IPS DF 6.9 (cell line): ENCODE measurements at regions not wholly inside any gene's neighbourhood (a gene's known extent, or its start where the extent isn't known, plus 50 kb on each side); places are given as distances from the start of the nearest gene placed in this dataset.
"Not testable (repeated sequence)": the region's sequence is repeated elsewhere in the genome, so short reads cannot be mapped to it uniquely, and the experiment has no call there.

ENCODE experiments used
- DNase-seq: peaks from one replicate; pipeline ENCODE4 v3.0.0-alpha.2; 2013; ENCODE audit warnings: low read depth, low spot score
- H3K27ac ChIP-seq: one replicate; pipeline ENCODE4 v1.5.1; 2013; ENCODE audit warnings: low read length, control low read depth
- H3K27me3 ChIP-seq: 2 replicates; pipeline ENCODE4 v1.6.1; 2013; ENCODE audit warnings: mild to moderate bottlenecking, low read length; ENCODE audit not compliant: control insufficient read depth, insufficient read depth
- H3K36me3 ChIP-seq: 2 replicates; pipeline ENCODE4 v1.6.1; 2013; ENCODE audit warnings: low read length; ENCODE audit not compliant: control insufficient read depth, insufficient read depth
- H3K4me1 ChIP-seq: 2 replicates; pipeline ENCODE4 v1.6.1; 2013; ENCODE audit warnings: low read length; ENCODE audit not compliant: control insufficient read depth, insufficient read depth
- H3K4me3 ChIP-seq: 2 replicates; pipeline ENCODE4 v1.5.1; 2013; ENCODE audit warnings: mild to moderate bottlenecking, low read length
- H3K9me3 ChIP-seq: 2 replicates; pipeline ENCODE4 v1.6.1; 2013; ENCODE audit warnings: low read length, inconsistent platforms; ENCODE audit not compliant: control insufficient read depth, insufficient read depth
- WGBS: extraction: QIAGEN DNeasy Blood & Tissue Kit; methylation state at CpG from one replicate; pipeline ENCODE4 v1.1.7; 2013; ENCODE audit warnings: mixed read lengths, missing lambda C conversion rate; ENCODE audit not compliant: insufficient read length, insufficient coverage; 5-methylcytosine and 5-hydroxymethylcytosine counted together

GRCh38 chr9:106775960-106776359, 87.0 kb upstream of the ZNF462 start:
- H3K4me3 ChIP-seq: no peak overlapping the region
- no peaks in the 10 kb centered on the region for H3K27me3 ChIP-seq
- H3K4me1 ChIP-seq: no peaks in the 10 kb centered on the region
- no peaks in the 10 kb centered on the region for H3K9me3 ChIP-seq
- no peak for DNase-seq
- no peaks in the 10 kb centered on the region for H3K36me3 ChIP-seq
- H3K27ac ChIP-seq: no peak overlapping the region
- no CpG with 5 or more reads among the region's 3 CpGs for whole genome bisulfite sequencing

DNA sequence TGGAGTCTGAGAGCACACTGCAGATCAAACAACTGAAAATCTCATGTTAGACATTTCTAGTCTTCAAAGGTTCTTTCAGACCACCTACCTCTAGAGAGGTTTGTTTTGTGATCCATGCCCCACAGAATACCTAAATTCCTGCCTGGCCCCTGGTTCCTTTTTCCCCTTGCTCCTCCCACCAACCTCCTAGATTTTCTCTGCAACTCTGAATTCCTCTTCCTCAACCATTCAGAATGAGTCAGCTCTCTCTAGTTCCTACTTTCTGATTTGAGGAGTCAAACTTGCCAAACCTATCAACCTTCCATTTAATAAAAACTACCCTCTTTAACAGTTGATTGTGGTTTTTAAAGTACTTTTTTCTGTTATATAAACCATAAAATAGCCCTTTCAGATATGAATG, 83.2 kb upstream of the ZNF462 start:
- no peak for DNase-seq
- Histone ChIP-seq H3K36me3 (no peaks in the 10 kb centered on the region), H3K4me3 (no peak overlapping the region), H3K27ac (no peak overlapping the region), H3K4me1 (no peaks in the 10 kb centered on the region), H3K9me3 (no peaks in the 10 kb centered on the region), H3K27me3 (no peaks in the 10 kb centered on the region)

DNA sequence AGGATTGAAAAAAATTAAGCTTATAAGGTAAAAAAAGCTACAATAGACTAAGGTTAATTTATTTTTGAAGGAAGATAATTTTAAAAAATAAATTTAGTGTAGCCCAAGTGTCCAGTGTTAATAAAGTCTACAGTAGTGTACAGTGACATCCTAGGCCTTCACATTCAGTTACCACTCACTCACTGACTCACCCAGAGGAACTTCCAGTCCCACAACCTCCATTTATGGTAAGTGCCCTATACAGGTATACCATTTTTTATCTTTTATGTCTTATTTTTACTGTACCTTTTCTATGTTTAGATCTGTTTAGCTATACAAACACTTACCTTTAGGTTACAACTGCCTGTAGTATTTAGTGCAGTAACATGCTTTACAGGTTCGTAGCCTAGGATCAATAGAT, 79.8 kb upstream of the ZNF462 start:
- Histone ChIP-seq H3K4me3 (no peak overlapping the region), H3K27ac (no peak overlapping the region), H3K27me3 (no peaks in the 10 kb centered on the region), H3K4me1 (no peaks in the 10 kb centered on the region), H3K9me3 (no peaks in the 10 kb centered on the region), H3K36me3 (no peaks in the 10 kb centered on the region)
- no peak for DNase-seq
- no CpG with 5 or more reads among the region's 1 CpG for WGBS

DNA sequence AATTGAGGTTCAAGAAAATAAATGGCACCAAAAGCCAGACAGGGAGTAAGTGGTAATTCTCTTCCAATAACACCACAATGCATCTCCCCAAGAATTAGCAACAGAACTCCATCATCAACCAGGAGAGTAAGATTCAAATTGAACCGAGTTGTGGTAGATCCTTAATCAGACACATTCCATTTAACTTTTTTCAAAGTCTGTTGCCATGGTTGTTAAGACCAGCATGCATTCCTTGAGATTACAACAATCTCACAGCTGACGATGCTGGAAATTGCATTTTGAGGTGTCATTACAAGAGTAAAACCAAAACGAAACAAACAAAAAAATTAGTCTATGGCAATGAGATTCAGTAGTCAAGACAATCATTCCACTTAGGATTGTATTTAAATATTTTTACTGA, 78.9 kb upstream of the ZNF462 start:
- no peaks in the 10 kb centered on the region for H3K9me3 ChIP-seq
- no peak overlapping the region for H3K27ac ChIP-seq
- no peaks in the 10 kb centered on the region for H3K4me1 ChIP-seq
- no peak for DNase-seq
- no CpG with 5 or more reads among the region's 3 CpGs for WGBS
- no peaks in the 10 kb centered on the region for H3K36me3 ChIP-seq
- H3K4me3 ChIP-seq: no peak overlapping the region
- no peaks in the 10 kb centered on the region for H3K27me3 ChIP-seq

DNA sequence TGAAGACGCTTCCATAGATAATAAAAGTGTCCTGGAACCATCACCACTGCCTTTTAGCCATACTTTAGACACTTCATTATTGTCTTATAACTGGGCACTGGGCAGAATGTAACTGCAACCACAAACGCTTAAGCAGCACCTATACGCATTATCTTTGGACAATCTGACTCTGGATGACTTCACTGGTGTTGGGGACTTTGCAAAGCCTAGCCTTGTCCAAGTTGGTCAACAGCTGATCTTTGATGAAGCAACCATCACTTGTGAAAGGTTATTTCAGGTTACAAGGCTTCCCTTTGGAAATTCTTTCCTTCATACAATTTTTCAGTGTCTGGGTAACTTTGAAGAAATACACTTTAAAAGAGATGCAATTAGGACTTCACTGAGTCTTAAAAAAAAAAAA, 77.8 kb upstream of the ZNF462 start:
- Histone ChIP-seq H3K27ac (no peak overlapping the region), H3K36me3 (no peaks in the 10 kb centered on the region), H3K27me3 (no peaks in the 10 kb centered on the region), H3K4me3 (no peak overlapping the region), H3K9me3 (no peaks in the 10 kb centered on the region), H3K4me1 (no peaks in the 10 kb centered on the region)
- no peak for DNase-seq
- no CpG with 5 or more reads among the region's 3 CpGs for WGBS

- not testable (repeated sequence) for DNase-seq, H3K9me3 ChIP-seq, H3K27ac ChIP-seq, H3K27me3 ChIP-seq, H3K4me1 ChIP-seq, H3K36me3 ChIP-seq, H3K4me3 ChIP-seq
- WGBS: no CpG with 5 or more reads among the region's 2 CpGs
These were observed 74.9 kb upstream of the ZNF462 start for GRCh38 chr9:106788021-106788420.

DNA sequence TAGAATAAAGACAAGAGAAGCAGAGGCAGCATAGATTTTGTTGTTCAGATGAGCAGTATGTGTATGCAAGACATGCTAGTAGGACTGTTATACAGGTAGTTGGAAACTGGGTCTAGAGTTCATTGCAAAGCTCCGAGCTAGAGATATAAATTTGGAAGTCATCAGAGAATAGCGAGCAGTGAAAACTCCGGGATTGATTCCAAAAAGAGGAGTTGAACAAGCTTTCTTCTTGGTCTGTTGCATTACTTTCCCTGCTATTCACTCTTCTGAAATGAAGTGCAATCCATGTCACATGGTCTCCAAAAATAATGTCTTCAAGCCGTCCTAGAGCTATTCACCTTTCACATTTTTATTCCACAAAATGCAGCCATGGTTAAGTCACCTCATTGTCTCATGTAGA, 67.9 kb upstream of the ZNF462 start:
- no peak overlapping the region for H3K27ac ChIP-seq
- H3K4me1 ChIP-seq: no peaks in the 10 kb centered on the region
- no peaks in the 10 kb centered on the region for H3K27me3 ChIP-seq
- H3K9me3 ChIP-seq: no peaks in the 10 kb centered on the region
- H3K36me3 ChIP-seq: no peaks in the 10 kb centered on the region
- DNase-seq: no peak
- no CpG with 5 or more reads among the region's 4 CpGs for WGBS
- no peak overlapping the region for H3K4me3 ChIP-seq

DNA sequence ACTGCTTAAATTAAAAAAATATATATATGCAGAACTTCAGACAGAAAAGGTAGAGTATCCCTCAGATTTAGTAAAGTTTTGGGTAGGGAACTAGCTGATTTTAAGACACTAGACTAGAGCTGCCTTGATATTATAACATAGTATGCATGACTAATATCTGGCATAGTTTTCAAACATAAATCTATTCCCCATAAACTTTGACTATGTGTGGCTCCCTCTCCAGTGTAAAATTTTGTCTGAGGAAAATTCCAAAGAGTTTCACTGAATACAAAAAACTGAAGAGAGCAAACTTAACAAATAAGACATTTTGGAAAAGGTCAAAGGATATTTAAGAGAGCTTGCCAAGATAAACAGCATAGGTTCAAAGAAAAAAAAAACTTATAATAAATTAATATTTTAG, 66.2 kb upstream of the ZNF462 start:
- Histone ChIP-seq H3K27ac (no peak overlapping the region), H3K27me3 (no peaks in the 10 kb centered on the region), H3K9me3 (no peaks in the 10 kb centered on the region), H3K36me3 (no peaks in the 10 kb centered on the region), H3K4me1 (no peaks in the 10 kb centered on the region), H3K4me3 (no peak overlapping the region)
- DNase-seq: no peak

DNA sequence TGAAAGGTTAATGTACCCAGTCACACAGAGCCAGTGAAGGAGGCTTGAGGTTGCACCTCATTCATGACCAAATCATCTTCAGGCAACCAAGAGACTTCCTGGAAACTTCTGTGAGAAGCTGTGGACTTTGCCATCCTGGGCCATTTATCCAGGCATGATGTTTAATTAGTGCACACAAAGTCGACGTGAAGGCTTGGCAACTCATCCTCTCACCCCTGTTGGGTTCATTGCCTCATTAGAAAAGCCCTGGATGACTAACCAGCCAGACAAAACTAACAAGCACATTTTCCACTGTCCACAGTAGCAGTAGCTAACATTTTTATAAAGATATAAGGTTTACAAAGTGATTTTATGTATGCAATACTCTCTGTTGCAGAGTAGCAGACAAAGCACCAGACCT, 65.7 kb upstream of the ZNF462 start:
- Histone ChIP-seq H3K27ac (no peak overlapping the region), H3K36me3 (no peaks in the 10 kb centered on the region), H3K9me3 (no peaks in the 10 kb centered on the region), H3K27me3 (no peaks in the 10 kb centered on the region), H3K4me3 (no peak overlapping the region), H3K4me1 (no peaks in the 10 kb centered on the region)
- no peak for DNase-seq
- no CpG with 5 or more reads among the region's 2 CpGs for WGBS

DNA sequence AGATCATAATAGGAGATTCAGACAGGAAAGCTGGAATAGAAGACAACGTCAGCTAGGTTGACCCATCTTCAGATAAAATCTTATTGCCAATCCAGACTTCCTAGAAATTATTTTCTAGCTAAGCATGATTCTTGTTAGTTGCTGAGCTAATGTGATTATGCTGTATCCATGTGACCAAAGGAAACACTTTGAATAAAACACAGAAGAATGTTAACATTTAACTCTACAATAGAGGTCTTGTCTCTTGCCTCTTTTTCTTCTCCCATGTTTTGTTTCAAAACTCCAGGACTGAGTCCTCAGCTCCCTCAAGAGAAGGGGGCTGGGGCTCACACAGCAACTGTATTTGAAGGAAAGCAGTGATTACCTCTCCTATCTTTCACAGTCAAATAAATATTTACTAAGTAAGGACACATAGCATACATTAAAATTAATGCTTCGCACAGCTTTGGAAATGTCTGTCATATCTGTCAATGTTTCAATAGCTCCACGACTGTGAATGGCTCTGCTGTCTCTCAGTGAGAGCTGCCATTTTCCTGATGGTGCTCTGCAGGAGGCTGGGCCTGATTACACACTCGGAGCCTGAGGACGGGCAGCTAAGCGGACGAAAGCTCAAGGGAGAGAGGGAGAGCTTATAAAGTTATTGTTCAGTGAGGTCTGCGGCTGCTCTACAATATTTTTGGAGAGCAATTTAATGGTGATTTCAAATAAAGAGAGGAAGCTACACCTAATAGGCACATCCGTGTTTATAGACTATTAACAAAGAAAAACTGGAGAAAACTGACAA, 64.8 kb upstream of the ZNF462 start:
- DNase-seq: no peak
- H3K36me3 ChIP-seq: no peaks in the 10 kb centered on the region
- H3K27ac ChIP-seq: no peak overlapping the region
- H3K9me3 ChIP-seq: no peaks in the 10 kb centered on the region
- H3K4me1 ChIP-seq: no peaks in the 10 kb centered on the region
- no peak overlapping the region for H3K4me3 ChIP-seq
- no CpG with 5 or more reads among the region's 9 CpGs for WGBS
- H3K27me3 ChIP-seq: no peaks in the 10 kb centered on the region

DNA sequence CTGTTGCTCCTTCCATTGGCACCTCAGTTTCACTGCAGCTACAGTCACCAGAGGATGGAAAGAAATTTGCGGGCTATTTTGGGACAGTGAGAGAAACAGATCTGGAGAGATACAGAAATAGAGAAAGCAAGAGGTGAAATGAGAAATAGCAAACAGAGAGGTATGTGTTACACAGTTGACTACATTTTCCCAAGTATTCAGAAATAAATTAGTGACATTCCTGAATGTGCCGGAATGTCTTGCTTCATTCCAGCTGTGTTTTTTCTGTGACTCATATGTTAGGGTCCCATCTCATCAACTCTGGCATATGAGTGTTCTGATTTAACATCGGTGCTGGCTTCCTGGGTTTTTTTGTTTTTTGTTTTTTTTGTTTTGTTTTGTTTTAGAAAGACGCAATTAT, 63.8 kb upstream of the ZNF462 start:
- WGBS: no CpG with 5 or more reads among the region's 4 CpGs
- peak; percentile 1 for DNase-seq
- no peaks in the 10 kb centered on the region for H3K4me1 ChIP-seq

More for the DNA sequence above, 63.8 kb upstream of the ZNF462 start:
- no peak overlapping the region for H3K27ac ChIP-seq
- H3K9me3 ChIP-seq: no peaks in the 10 kb centered on the region
- H3K36me3 ChIP-seq: no peaks in the 10 kb centered on the region
- no peaks in the 10 kb centered on the region for H3K27me3 ChIP-seq
- H3K4me3 ChIP-seq: no peak overlapping the region
